ENCODE measurements at regions not wholly inside any gene's neighbourhood (a gene's known extent, or its start where the extent isn't known, plus 50 kb on each side); places are given as distances from the start of the nearest gene placed in this dataset.

DNA sequence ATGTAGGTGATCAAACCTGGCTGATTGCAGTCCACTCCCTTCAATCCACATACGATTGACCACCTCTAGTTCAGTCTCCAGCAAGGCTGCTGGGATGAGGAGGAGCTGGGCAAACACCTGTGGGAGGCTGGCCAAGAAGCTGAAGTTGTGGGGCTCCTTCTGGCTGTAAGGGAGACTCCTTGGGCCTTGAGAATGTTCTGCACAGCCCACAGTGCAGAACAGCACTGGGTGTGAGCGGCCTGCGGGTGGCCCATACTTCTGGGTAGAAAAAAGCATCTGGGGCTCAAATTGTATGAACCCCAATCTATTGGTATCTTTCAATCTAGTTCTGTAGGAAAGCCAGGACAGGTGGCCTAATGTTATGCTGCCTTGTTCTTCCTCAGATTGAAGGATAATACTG is 1608.8 kb upstream of the PCDH10 start:
- no peak for TF ChIP-seq ATF7 (IDR thresholded peaks at IDR 0.05; ENCODE audit: low read depth)
- TF ChIP-seq HCFC1 (IDR thresholded peaks at IDR 0.05; ENCODE audit: low read length): no peak
- TF ChIP-seq, protein P1, sequence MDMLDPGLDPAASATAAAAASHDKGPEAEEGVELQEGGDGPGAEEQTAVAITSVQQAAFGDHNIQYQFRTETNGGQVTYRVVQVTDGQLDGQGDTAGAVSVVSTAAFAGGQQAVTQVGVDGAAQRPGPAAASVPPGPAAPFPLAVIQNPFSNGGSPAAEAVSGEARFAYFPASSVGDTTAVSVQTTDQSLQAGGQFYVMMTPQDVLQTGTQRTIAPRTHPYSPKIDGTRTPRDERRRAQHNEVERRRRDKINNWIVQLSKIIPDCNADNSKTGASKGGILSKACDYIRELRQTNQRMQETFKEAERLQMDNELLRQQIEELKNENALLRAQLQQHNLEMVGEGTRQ (IDR thresholded peaks at IDR 0.05; ENCODE audit: borderline replicate concordance, low read depth, low read length): no peak

All from GM12878 (cell line).